AG09309 (cell line): ENCODE measurements at regions not wholly inside any gene's neighbourhood (a gene's known extent, or its start where the extent isn't known, plus 50 kb on each side); places are given as distances from the start of the nearest gene placed in this dataset.

ENCODE experiments used
- DNase-seq: peaks from one replicate; pipeline ENCODE4 v3.0.0-alpha.2; 2010; ENCODE audit warnings: low read depth
- H3K4me3 ChIP-seq: 2 replicates; pipeline ENCODE4 v1.5.1; 2011; ENCODE audit warnings: mild to moderate bottlenecking, low read depth, low read length, moderate library complexity; ENCODE audit not compliant: control insufficient read depth
- CTCF ChIP-seq: IDR thresholded peaks from 2 replicates; pipeline ENCODE4 v1.5.1; 2011; ENCODE audit warnings: mild to moderate bottlenecking, low read depth, low read length, inconsistent platforms; ENCODE audit not compliant: insufficient read depth, control insufficient read depth; ENCODE audit errors: missing control alignments

DNA sequence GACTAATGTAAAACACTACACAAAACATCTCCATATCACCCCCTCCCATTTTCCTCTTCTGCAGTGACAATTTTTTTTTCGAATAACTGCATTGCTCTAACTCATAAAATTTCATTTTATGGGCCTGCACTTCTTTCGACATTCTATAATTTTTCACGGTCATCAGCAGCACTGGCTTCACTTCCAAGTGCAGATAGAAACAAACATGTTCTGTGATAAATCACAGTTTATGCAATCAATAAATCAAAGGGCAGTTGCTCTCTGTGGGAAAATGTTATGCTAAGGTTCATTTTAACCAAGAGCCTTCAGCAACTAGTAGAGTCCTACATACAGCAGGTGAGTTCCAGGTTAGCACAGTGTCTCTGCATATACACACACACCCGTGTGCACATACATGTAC, 100.1 kb downstream of the GPAM start:
- DNase-seq: no peak
- TF ChIP-seq CTCF: no peak

GRCh38 chr10:112087953-112088456, 95.6 kb downstream of the GPAM start:
- DNase-seq: no peak
- TF ChIP-seq CTCF: no peak
- H3K4me3 ChIP-seq: no peak overlapping the region

More for the DNA sequence above, 100.1 kb downstream of the GPAM start:
- H3K4me3 ChIP-seq: no peak overlapping the region

- TF ChIP-seq CTCF: no peak
- no peak overlapping the region for H3K4me3 ChIP-seq
- DNase-seq: no peak
These were observed 91.9 kb downstream of the GPAM start for GRCh38 chr10:112091703-112092102.

DNA sequence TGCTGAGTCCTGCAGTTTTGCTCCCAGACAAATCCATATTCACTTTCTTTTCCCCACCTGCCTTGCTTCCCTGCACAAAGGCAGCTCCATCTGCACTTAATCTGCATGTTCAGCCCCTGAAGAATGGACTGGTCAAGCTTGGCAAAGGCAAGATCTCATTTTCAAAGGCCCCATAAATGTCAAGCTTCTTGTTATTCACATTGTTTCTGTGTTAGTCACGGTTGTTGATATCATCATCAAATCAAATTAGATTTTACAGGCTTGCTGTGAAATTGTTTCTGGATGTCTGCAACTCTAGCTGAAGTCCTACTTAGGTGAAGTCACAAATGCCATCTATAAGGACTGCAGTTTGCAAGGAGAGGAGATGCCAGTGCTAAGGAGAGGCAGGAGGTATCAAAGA, 91.0 kb downstream of the GPAM start:
- DNase-seq: peak; percentile 1
- no peak overlapping the region for H3K4me3 ChIP-seq
- TF ChIP-seq CTCF: no peak

GRCh38 chr10:112094984-112095383, 88.6 kb downstream of the GPAM start:
- H3K4me3 ChIP-seq: no peak overlapping the region
- DNase-seq: no peak

GRCh38 chr10:112095731-112096130, 87.8 kb downstream of the GPAM start:
- no peak for DNase-seq
- H3K4me3 ChIP-seq: no peak overlapping the region
- TF ChIP-seq CTCF: no peak

More at GRCh38 chr10:112094984-112095383, 88.6 kb downstream of the GPAM start:
- TF ChIP-seq CTCF: no peak

GRCh38 chr10:112098682-112099081, 84.9 kb downstream of the GPAM start:
- H3K4me3 ChIP-seq: no peak overlapping the region
- DNase-seq: no peak
- TF ChIP-seq CTCF: no peak
